Hematopoietic multipotent progenitor cell treated with erythropoietin and hydrocortisone succinate and interleukin-3 and kit ligand, for 6 days (in vitro differentiated cells): ENCODE measurements at regions not wholly inside any gene's neighbourhood (a gene's known extent, or its start where the extent isn't known, plus 50 kb on each side); places are given as distances from the start of the nearest gene placed in this dataset.
"Not testable (repeated sequence)": the region's sequence is repeated elsewhere in the genome, so short reads cannot be mapped to it uniquely, and the experiment has no call there.

ENCODE experiments used
- DNase-seq: peaks from one replicate; pipeline ENCODE4 v3.0.0-alpha.2; 2015

- no peak for DNase-seq
These were observed 229.5 kb downstream of the MSX2 start for GRCh38 chr5:174953871-174954270.

GRCh38 chr5:174951151-174951780 lies 226.9 kb downstream of the MSX2 start:
- DNase-seq = peak; percentile 83

- DNase-seq = no peak
These were observed 223.2 kb downstream of the MSX2 start for GRCh38 chr5:174947548-174947947.

DNA sequence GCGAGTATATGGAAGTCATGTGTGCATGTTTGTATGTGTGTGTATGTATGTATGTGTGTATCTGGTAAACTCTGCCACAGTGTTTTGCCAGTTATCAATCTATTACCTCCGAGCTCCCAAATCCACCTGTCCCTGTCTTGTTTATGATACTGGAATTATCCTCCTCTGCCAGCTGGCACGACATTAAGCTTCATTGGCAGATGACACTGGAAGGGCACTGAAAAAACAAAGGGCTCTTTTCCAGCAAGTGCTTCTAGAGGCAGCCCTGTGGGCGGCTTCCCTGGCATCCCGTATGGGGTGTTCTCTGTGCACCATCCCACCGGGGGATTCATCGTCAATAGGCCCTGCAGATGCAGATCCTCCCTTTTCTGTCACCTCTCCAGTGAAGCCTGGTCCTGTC lies 221.5 kb downstream of the MSX2 start:
- DNase-seq = no peak

GRCh38 chr5:174943785-174944184 lies 219.4 kb downstream of the MSX2 start:
- DNase-seq = no peak

DNA sequence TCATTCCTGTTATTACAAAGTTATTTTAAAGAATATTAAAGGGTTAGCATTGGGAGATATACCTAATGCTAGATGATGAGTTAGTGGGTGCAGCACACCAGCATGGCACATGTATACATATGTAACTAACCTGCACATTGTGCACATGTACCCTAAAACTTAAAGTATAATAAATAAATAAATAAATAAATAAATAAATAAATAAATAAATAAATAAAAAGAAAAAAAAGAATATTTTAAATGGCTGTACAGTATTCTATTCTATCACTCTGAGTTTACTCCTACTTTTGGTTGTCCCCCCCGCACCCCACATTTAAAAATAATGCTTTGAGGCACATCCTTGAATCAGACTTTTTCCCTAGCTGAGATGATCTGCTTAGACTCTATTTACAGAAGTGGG lies 218.6 kb downstream of the MSX2 start:
- DNase-seq = not testable (repeated sequence)

DNA sequence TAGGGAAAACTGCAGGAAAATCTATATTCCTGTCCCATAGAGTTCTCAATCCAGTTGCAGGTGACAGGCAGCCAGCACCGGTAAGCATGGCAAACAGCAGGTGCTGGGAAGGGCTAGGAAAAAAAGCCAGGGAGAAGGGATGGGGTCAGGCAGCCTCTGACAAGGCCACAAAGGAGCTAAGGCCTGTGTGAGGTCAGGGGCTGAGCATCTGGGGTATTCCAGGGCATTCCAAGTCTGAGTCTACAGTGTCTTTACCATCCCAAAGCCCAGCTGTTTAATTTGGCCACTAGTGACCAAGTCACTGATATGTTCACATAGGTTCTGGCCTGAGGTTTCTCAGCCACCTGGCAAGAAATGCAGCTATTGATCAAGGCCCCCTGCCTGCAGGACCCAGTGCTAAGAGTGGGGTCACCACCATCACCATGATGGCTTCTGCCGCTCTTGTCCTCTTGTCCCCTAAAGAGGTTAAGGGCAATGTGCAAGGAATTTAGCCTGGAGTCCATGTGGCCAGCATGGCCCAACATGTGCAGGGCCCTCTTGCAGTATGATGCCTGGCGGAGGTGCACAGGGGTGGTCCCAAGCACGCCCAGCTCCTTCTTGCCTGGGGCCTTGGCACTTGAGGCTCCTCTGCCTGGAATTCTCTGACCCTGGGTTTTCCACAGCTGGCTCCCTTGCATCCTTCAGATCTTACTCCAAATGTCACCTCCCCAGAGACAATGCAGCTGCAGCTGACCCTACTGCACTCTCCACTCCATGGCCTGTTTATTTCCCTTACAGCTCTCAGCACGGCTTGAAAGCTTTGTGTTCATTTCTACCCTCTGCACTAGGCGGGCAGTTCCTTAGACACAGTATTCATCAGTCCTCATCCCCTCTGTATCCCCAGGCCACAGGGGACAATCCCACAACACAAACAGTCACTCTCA lies 213.1 kb downstream of the MSX2 start:
- DNase-seq = no peak

GRCh38 chr5:174935854-174936474 lies 211.6 kb downstream of the MSX2 start:
- DNase-seq = peak; percentile 57

- not testable (repeated sequence) for DNase-seq
These were observed 206.7 kb downstream of the MSX2 start for GRCh38 chr5:174931033-174931432.

DNA sequence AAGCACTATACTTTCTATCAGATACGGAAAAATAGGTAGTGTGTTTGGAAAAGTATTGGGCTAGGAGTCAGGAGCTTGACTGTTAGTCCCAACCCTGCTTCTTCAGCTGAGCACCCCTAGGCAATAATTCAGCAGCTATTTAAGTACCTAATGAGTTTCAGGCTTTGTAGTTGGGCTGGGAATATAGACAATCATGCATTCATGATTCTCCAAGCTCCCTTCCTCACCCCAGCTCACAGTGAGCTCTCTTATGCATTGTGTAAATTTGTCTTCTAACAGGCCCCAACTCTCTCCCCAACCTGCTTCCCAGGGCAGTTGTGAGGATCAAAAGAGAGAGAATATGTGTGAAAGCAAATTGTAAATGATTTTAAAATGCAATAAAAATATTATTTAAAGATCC lies 201.2 kb downstream of the MSX2 start:
- no peak for DNase-seq

DNA sequence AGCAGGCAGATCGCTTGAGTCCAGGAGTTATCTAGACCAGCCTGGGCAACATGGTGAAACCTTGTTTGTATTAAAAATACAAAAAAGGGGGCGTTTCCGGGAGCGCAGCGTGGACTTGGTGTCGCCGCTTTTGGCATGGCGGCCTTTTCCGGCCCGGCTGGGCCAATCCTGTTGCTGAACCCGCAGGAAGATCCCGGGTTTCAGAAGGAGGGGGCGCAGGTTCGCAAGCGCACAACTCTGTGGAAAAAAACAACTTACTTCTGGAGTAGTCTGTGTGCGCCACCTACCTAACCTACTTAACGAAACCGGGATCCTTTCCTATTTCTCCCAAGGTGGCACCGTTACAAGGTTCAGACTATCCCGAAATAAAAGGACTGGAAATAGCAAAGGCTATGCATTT lies 198.6 kb downstream of the MSX2 start:
- no peak for DNase-seq

DNA sequence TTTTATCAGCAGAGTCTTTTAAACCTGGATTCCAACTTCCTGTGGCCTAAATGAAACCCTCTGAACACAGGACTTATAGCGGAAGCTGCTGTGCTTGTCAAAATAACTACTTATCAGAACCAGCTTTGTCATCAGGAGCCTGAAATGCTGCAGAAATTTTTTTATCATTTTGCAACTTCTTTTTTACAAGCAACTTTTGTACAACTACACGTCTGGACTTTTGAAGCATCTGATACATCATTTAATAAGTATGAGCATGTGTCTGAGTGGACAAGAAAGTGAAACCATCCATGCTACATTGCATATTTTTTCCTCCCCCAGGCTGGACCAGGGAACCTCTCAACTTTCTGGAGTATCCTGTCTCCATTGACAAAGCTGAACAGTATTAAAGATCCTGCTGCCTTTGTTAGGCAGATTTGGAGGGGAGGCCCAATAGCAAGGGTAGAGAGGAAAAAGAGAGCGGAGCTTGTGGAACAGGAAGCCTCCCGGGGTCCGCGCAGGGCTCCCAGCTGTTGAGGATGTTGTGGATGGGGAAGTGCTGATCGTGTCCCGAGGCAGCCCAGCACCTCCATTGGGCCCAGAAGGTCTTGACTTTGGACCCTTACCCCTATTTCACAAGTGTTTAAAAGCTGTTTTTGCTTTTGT lies 196.6 kb downstream of the MSX2 start:
- no peak for DNase-seq

DNA sequence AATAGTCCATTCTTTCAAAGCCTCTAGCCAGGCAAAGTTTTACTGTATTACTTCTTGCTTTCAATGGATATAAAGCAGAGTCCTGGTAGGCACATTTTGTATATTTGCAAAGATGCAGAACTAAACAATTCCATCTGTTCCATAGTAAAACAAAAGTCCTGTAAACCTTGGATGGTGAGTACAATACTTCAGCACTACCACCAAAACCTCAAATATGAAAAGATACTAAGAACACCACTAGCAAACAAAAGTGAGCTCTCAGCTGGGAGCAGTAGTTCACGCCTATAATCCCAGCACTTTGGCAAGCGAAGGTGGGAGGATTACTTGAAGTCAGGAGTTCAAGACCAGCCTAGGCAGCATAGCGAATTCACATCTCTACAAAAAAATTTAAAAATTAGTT lies 195.0 kb downstream of the MSX2 start:
- no peak for DNase-seq

DNA sequence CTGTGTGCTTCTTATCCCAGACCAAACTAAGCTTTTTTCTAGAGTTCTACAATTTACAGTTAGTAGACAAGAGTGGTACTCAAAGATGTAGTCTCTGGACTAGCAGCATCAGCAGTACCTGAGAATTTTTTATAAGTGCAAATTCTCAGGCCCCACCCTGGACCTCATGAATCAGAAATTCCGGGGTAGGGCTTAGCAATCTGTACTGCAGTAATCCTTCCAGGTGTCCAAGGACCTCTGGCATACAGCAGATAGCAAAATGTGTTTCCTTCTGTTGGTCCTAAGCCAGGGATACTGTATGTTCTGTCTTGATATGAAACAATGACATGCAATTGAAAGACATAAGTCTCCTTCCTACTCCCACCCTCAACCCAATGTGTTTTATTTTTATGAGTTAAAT lies 194.3 kb downstream of the MSX2 start:
- DNase-seq = no peak

DNA sequence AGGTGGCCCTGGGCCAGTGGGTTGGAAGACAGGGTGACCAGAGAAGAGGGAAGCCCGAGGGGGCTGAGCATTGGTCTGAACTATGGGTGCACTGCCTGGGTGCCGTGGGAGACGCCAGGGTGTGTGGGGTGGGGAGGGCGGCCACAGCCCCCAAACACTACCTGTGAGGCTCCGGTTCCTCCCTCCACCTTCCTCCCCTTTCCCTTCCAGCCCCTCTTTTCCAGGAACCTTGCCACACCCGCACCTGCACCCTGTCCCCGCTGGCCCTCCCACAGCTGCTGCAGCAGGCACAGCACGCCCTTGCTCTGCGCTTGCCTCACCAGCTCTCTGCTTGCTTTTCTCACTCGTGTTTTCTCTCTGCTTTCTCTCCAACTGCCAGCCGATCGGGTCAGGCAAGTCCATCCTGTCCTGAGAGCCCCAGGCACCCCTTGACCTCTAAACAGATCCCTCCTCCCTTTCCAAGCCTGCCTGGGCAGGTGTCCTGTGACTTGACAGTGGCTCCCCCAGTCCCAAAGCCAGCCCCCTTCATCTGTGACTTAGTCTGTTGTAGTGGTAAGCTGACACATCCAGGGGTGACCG lies 193.7 kb downstream of the MSX2 start:
- no peak for DNase-seq

DNA sequence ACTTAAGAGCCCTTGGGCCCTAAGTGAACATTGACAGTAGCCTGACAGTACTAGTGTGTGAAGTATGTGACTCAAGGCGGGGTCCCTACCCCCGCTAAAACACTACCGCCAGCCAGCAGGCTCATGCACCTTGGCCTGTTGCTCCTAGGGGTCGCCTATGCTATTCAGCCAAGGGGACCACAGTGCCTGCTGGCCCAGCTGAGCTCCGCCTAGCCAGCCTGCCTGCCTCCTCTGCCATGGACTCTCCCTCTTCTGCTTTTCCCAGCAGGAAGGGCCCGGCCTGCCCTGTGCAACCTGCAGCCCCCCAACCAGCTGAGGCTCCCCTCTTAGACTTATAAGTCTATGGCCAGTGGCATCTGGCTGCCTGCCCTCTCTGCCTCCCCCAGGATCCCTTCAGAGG lies 193.1 kb downstream of the MSX2 start:
- not testable (repeated sequence) for DNase-seq

GRCh38 chr5:174916924-174917323 lies 192.5 kb downstream of the MSX2 start:
- DNase-seq = not testable (repeated sequence)

- DNase-seq = no peak
These were observed 191.8 kb downstream of the MSX2 start for GRCh38 chr5:174916227-174916626.

GRCh38 chr5:174911118-174911517 lies 186.7 kb downstream of the MSX2 start:
- no peak for DNase-seq

DNA sequence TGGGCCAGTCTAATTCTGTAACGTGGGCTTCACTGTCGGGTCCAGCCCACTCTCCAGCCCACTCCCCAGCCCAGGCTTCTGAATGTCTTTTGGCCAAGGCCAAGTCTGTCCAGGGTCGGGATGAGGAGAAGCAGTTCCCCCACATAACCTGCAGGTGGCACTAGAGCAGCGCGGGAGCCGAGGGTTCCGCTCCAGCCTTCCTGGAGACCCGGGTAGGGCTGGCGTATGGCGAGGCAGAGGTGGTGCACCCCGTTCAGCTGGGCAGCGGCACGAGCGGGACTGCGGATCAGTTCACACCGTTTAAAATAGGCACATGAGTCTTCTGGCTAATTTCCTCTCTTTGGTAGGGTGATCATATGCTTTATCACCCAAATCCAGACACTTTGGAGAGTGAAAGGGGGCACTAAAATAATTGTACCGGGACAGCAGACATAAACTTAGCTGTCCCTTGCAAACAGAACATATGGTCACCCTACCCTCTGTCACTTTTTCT lies 185.9 kb downstream of the MSX2 start:
- DNase-seq = peak; percentile 70

DNA sequence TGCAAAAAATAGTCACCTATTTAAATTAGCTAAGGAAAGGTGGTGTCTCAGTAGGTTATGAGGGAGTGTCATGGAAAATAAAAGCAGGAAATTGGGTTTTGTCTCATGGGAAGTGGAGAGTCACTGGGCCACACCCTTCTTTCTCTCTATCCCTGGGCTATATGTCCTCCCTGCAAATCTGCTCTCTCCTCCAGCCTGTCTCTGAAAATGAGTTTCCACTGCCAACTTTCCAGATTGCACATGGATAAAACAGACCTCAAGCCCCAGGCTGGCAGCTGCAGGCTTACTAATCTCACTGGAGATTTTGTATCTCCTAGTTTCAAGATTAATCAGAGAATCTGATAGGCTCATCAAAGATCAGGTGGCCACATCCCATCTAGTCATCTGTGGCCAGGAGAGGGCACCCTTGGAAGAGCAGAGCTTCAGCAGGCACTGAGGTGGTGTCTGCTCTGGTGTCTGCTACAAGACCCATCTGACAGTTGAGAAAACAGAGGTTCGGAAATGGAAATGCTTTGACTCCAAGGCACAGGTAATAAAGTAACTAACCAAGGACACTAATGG lies 178.9 kb downstream of the MSX2 start:
- DNase-seq = no peak

DNA sequence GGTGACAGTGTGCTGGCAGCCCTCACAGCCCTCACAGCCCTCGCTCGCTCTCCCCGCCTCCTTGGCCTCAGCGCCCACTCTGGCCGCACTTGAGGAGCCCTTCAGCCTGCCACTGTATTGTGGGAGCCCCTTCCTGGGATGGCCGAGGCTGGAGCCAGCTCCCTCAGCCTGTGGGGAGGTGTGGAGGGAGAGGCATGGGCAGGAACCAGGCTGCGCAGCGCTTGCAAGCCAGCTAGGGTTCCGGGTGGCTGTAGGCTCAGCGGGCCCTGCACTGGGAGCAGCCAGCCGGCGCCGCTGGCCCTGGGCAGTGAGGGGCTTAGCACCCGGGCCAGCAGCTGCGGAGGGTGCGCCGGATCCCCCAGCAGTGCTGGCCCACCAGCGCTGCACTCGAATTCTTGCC lies 177.0 kb downstream of the MSX2 start:
- DNase-seq = no peak
